HepG2 (cell line): ENCODE measurements at regions not wholly inside any gene's neighbourhood (a gene's known extent, or its start where the extent isn't known, plus 50 kb on each side); places are given as distances from the start of the nearest gene placed in this dataset.

Experiments used
- ATAC-seq: fragments of 200-7000 bp; cut with Tn5 transposase; 3 replicates; pipeline ENCODE4 v1.9.1; 2020; ENCODE audit warnings: mild to moderate bottlenecking, moderate library complexity
- BruUV-seq: library from RNA; stranded (reverse); fragments of 400-500 nt; replicated peaks from 2 replicates; lab custom pipeline; 2021; lab: Mats Ljungman, UMichigan
- CTCF ChIA-PET: fragments of 300-600 bp; formaldehyde crosslinking; extraction: SDS; loops from one replicate; lab custom pipeline; 2021; ENCODE audit warnings: low total read pairs, inconsistent platforms, low intra/inter-chr PET ratio; lab: Yijun Ruan, JAX
- POLR2A ChIA-PET: fragments of 350-600 bp; sonication (Branson Sonifier 250); formaldehyde crosslinking; loops from one replicate; lab custom pipeline; 2020; ENCODE audit warnings: antibody characterized with exemption, inconsistent platforms; lab: Yijun Ruan, JAX
- DNase-seq: peaks from one replicate; pipeline ENCODE4 v3.0.0-alpha.2; 2015; ENCODE audit warnings: low spot score
- FAIRE-seq: peaks from 3 replicates; lab custom pipeline; 2011; peaks lifted over from hg19 to GRCh38; lab: Jason Lieb, UNC
- H2AFZ ChIP-seq: one replicate; pipeline ENCODE4 v1.6.1; 2011; ENCODE audit warnings: low read length, inconsistent platforms
- H3K27ac ChIP-seq: fragments of 300-600 bp; 3 replicates; pipeline ENCODE4 v1.8.0; 2011; ENCODE audit warnings: mixed run types, mild to moderate bottlenecking, mixed read lengths, low read length, inconsistent platforms; ENCODE audit not compliant: insufficient read depth; ENCODE audit errors: extremely low read length
- H3K27me3 ChIP-seq, 2 experiments: fragments of 200-600 bp in 1 of 2; 2 replicates in 1 of 2; 3 replicates in 1 of 2; pipeline versions ENCODE4 v1.6.0 to v1.8.0; 2011; ENCODE audit warnings: low read length in 2 of 2, mild to moderate bottlenecking in 2 of 2, moderate library complexity in 2 of 2, inconsistent platforms in 1 of 2; ENCODE audit not compliant: insufficient read depth in 2 of 2, control insufficient read depth in 1 of 2
- H3K36me3 ChIP-seq, 2 experiments: fragments of 200-600 bp in 1 of 2; replicated peaks in 1 of 2; 2 replicates in 1 of 2; 3 replicates in 1 of 2; pipeline versions ENCODE4 v1.5.1 to v1.8.0; 2011; ENCODE audit warnings: low read length in 2 of 2, inconsistent platforms in 1 of 2; ENCODE audit not compliant: insufficient read depth in 2 of 2, control insufficient read depth in 1 of 2
- H3K4me1 ChIP-seq: 2 replicates; pipeline ENCODE4 v1.5.1; 2012; ENCODE audit warnings: low read length, inconsistent platforms; ENCODE audit not compliant: insufficient read depth
- H3K4me2 ChIP-seq: 2 replicates; pipeline ENCODE4 v1.6.0; 2011; ENCODE audit warnings: low read depth, low read length, inconsistent platforms
- H3K4me3 ChIP-seq, 3 experiments: fragments of 200-600 bp in 1 of 3; sonication (generic), shearing (Covaris generic) in 1 of 3; replicated peaks in 1 of 3; 2 replicates each; pipeline ENCODE4 v1.5.1; 2011 to 2016; ENCODE audit warnings: low read length in 3 of 3, inconsistent platforms in 2 of 3, low read depth in 2 of 3, mild to moderate bottlenecking in 2 of 3, control low read depth in 1 of 3, mixed read lengths in 1 of 3; ENCODE audit not compliant: insufficient read depth in 1 of 3
- H3K79me2 ChIP-seq: one replicate; pipeline ENCODE4 v1.6.1; 2011; ENCODE audit warnings: low read length, inconsistent platforms; ENCODE audit not compliant: insufficient read depth
- H3K9ac ChIP-seq: 2 replicates; pipeline ENCODE4 v1.6.0; 2011; ENCODE audit warnings: mild to moderate bottlenecking, low read depth, low read length, inconsistent platforms; ENCODE audit not compliant: insufficient read depth
- H3K9me3 ChIP-seq: 2 replicates; pipeline ENCODE4 v1.5.1; 2012; ENCODE audit warnings: mild to moderate bottlenecking, low read length
- H4K20me1 ChIP-seq: 2 replicates; pipeline ENCODE4 v1.6.0; 2011; ENCODE audit warnings: inconsistent platforms, mild to moderate bottlenecking, low read length, moderate library complexity; ENCODE audit not compliant: insufficient read depth
- BRF2 ChIP-seq: sonication (generic); formaldehyde crosslinking; IDR thresholded peaks from 2 replicates; pipeline ENCODE4 v1.8.1; 2022; ENCODE audit warnings: mild to moderate bottlenecking, missing genetic modification reagents
- ELK4 ChIP-seq: sonication (generic); formaldehyde crosslinking; IDR thresholded peaks from 2 replicates; pipeline ENCODE4 v1.9.0; 2021; ENCODE audit warnings: missing genetic modification reagents, borderline replicate concordance
- HNF4G ChIP-seq, 2 experiments: sonication (generic) in 1 of 2; formaldehyde crosslinking in 1 of 2; IDR thresholded peaks; 2 replicates each; pipeline versions ENCODE4 v1.4.0 to v1.6.1; 2011 to 2020; ENCODE audit warnings: borderline replicate concordance in 2 of 2, low read depth in 2 of 2, mild to moderate bottlenecking in 2 of 2, low read length in 1 of 2, missing genetic modification reagents in 1 of 2, moderate library complexity in 1 of 2
- KLF15 ChIP-seq: sonication (generic); formaldehyde crosslinking; IDR thresholded peaks from 2 replicates; pipeline ENCODE4 v1.8.1; 2023; ENCODE audit warnings: borderline replicate concordance, mild to moderate bottlenecking, inconsistent platforms, missing genetic modification reagents, mixed read lengths
- MXI1 ChIP-seq: IDR thresholded peaks from 3 replicates; pipeline ENCODE4 v1.6.1; 2012; ENCODE audit warnings: low read depth, low read length, inconsistent platforms, borderline replicate concordance
- TBL1XR1 ChIP-seq: fragments of 150-350 bp; IDR thresholded peaks from 2 replicates; pipeline ENCODE4 v1.6.1; 2014; ENCODE audit warnings: borderline replicate concordance, low read length; ENCODE audit not compliant: partially characterized antibody
- ZMYM3 ChIP-seq: sonication (generic); formaldehyde crosslinking; IDR thresholded peaks from 2 replicates; pipeline ENCODE4 v1.5.1; 2020; ENCODE audit warnings: mild to moderate bottlenecking, missing genetic modification reagents
- ZNF547 ChIP-seq: sonication (generic); formaldehyde crosslinking; IDR thresholded peaks from 2 replicates; pipeline ENCODE4 v1.5.1; 2020; ENCODE audit warnings: mild to moderate bottlenecking, missing genetic modification reagents
- ZNF776 ChIP-seq: sonication (generic); formaldehyde crosslinking; IDR thresholded peaks from 2 replicates; pipeline ENCODE4 v1.4.0; 2020; ENCODE audit warnings: mild to moderate bottlenecking, missing genetic modification reagents
- ZNF777 ChIP-seq: sonication (generic); formaldehyde crosslinking; IDR thresholded peaks from 2 replicates; pipeline ENCODE4 v1.4.0; 2020; ENCODE audit warnings: missing genetic modification reagents
- ZNF784 ChIP-seq: sonication (generic); formaldehyde crosslinking; IDR thresholded peaks from 2 replicates; pipeline ENCODE4 v1.5.1; 2020; ENCODE audit warnings: missing genetic modification reagents, mild to moderate bottlenecking, borderline replicate concordance
- WGBS: methylation state at CpG from one replicate; pipeline ENCODE4 v1.1.6; 2017; ENCODE audit warnings: low lambda C conversion rate; 5-methylcytosine and 5-hydroxymethylcytosine counted together
- in situ Hi-C: cut with HindIII; loops from 2 replicates; pipeline ENCODE4 v1.10.0; 2017; ENCODE audit warnings: low pct_unique_long_range_greater_than_20kb; ENCODE audit not compliant: extremely low pct_ligation_motif_present
- intact Hi-C: fragments of 100-400 bp; cut with micrococcal nuclease; formaldehyde crosslinking; loops from one replicate; pipeline ENCODE4 v1.10.0; 2022; ENCODE audit not compliant: unreplicated experiment
- TF ChIP-seq, protein P1 (sequence below): sonication (generic); formaldehyde crosslinking; IDR thresholded peaks from 2 replicates; pipeline ENCODE4 v1.4.0; 2020; ENCODE audit warnings: missing genetic modification reagents

- TF ChIP-seq ELK4 (CRISPR knock-in tag) (no peak), ZNF547 (CRISPR knock-in tag) (no peak), ZNF776 (no peak), BRF2 (CRISPR knock-in tag) (no peak), ZNF784 (CRISPR knock-in tag) (no peak)
Observed at GRCh38 chr6:19135706-19136105, 701.5 kb upstream of the ID4 start (continued).

DNA sequence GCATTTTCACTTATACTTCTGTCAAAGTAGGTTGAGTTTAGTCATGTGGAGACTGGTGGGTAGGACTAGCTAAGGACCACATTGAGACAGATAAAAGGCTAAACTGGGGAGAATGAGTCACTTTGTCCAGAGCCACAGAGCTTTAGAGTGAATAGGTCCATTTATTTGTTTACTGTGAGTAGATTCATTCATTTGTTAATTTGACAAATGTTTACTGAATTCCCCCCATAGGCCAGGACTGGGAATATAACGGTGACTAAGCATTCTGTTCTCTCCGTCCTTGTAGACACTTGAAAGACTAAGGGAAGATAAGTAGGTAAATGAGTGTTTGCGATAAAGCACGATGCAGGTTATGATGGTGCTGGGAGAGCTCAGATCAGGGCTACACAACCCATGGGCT is 699.7 kb upstream of the ID4 start:
- ChIA-PET CTCF (no interaction called here), POLR2A (no interaction called here)
- 33% methylated on average over 4 of the region's 4 CpGs for WGBS
- Histone ChIP-seq H3K4me2 (no peak overlapping the region), H2AFZ (no peak overlapping the region), H3K79me2 (no peaks in the 10 kb centered on the region), H3K27ac (no peak overlapping the region), H3K4me3 (no peak overlapping the region), H4K20me1 (no peaks in the 10 kb centered on the region), H3K4me1 (no peaks in the 10 kb centered on the region), H3K36me3 (no peaks in the 10 kb centered on the region), H3K9ac (no peak overlapping the region), H3K9me3 (peaks cover 96% of the 10 kb centered on the region), H3K27me3 (no peaks in the 10 kb centered on the region)
- BruUV-seq: no TSS peak
- DNase-seq (no peak), ATAC-seq (no peak), FAIRE-seq (no peak)
- in situ Hi-C loops (no loop called here), intact Hi-C loops (no loop called here)
- no peak for TF ChIP-seq ZNF777
- TF ChIP-seq, protein P1, sequence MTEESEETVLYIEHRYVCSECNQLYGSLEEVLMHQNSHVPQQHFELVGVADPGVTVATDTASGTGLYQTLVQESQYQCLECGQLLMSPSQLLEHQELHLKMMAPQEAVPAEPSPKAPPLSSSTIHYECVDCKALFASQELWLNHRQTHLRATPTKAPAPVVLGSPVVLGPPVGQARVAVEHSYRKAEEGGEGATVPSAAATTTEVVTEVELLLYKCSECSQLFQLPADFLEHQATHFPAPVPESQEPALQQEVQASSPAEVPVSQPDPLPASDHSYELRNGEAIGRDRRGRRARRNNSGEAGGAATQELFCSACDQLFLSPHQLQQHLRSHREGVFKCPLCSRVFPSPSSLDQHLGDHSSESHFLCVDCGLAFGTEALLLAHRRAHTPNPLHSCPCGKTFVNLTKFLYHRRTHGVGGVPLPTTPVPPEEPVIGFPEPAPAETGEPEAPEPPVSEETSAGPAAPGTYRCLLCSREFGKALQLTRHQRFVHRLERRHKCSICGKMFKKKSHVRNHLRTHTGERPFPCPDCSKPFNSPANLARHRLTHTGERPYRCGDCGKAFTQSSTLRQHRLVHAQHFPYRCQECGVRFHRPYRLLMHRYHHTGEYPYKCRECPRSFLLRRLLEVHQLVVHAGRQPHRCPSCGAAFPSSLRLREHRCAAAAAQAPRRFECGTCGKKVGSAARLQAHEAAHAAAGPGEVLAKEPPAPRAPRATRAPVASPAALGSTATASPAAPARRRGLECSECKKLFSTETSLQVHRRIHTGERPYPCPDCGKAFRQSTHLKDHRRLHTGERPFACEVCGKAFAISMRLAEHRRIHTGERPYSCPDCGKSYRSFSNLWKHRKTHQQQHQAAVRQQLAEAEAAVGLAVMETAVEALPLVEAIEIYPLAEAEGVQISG (CRISPR knock-in tag): no peak
- no peak for TF ChIP-seq KLF15 (CRISPR knock-in tag)
- no peak for TF ChIP-seq ZMYM3
- no peak for TF ChIP-seq HNF4G (IDR thresholded peaks at IDR 0.05; ENCODE audit: borderline replicate concordance, low read depth, low read length)
- TF ChIP-seq HNF4G (CRISPR knock-in tag; IDR thresholded peaks at IDR 0.05; ENCODE audit: borderline replicate concordance, low read depth): no peak
- no peak for TF ChIP-seq TBL1XR1
- TF ChIP-seq MXI1: no peak
- TF ChIP-seq, all 625 proteins: peak for 0
